22Rv1 (cell line): ENCODE measurements at regions not wholly inside any gene's neighbourhood (a gene's known extent, or its start where the extent isn't known, plus 50 kb on each side); places are given as distances from the start of the nearest gene placed in this dataset.
"Not testable (repeated sequence)": the region's sequence is repeated elsewhere in the genome, so short reads cannot be mapped to it uniquely, and the experiment has no call there.

ENCODE experiments used
- H3K27ac ChIP-seq: fragments of 450-650 bp; 2 replicates; pipeline ENCODE4 v1.5.1; 2017
- CTCF ChIP-seq: fragments of 450-650 bp; IDR thresholded peaks from 2 replicates; pipeline ENCODE4 v1.5.1; 2017; ENCODE audit warnings: mild to moderate bottlenecking
- ZFX ChIP-seq: fragments of 450-650 bp; IDR thresholded peaks from 2 replicates; pipeline ENCODE4 v1.6.1; 2017; ENCODE audit warnings: antibody characterized with exemption, borderline replicate concordance

GRCh38 chr3:11711876-11712275, 68.2 kb upstream of the VGLL4 start:
- H3K27ac ChIP-seq, result no peak overlapping the region

GRCh38 chr3:11709782-11710181, 66.1 kb upstream of the VGLL4 start:
- no peak overlapping the region for H3K27ac ChIP-seq
- no peak for TF ChIP-seq ZFX
- TF ChIP-seq CTCF, result no peak

More at GRCh38 chr3:11711876-11712275, 68.2 kb upstream of the VGLL4 start:
- TF ChIP-seq CTCF (no peak), ZFX (no peak)

GRCh38 chr3:11707084-11707483, 63.4 kb upstream of the VGLL4 start:
- not testable (repeated sequence) for H3K27ac ChIP-seq

GRCh38 chr3:11706604-11707003, 62.9 kb upstream of the VGLL4 start:
- H3K27ac ChIP-seq, result no peak overlapping the region
- no peak for TF ChIP-seq CTCF

GRCh38 chr3:11705049-11705448, 61.3 kb upstream of the VGLL4 start:
- H3K27ac ChIP-seq, result no peak overlapping the region
- TF ChIP-seq ZFX, result no peak
- TF ChIP-seq CTCF, result no peak

GRCh38 chr3:11703146-11703545, 59.4 kb upstream of the VGLL4 start:
- TF ChIP-seq CTCF (no peak), ZFX (no peak)

GRCh38 chr3:11699083-11699427, 55.3 kb upstream of the VGLL4 start:
- H3K27ac ChIP-seq, result no peak overlapping the region
- TF ChIP-seq ZFX, result no peak
- no peak for TF ChIP-seq CTCF

More at GRCh38 chr3:11703146-11703545, 59.4 kb upstream of the VGLL4 start:
- H3K27ac ChIP-seq, result no peak overlapping the region

GRCh38 chr3:11698326-11699082, 54.8 kb upstream of the VGLL4 start:
- no peak overlapping the region for H3K27ac ChIP-seq
- TF ChIP-seq CTCF (no peak), ZFX (no peak)
